ENCODE measurements at regions not wholly inside any gene's neighbourhood (a gene's known extent, or its start where the extent isn't known, plus 50 kb on each side); places are given as distances from the start of the nearest gene placed in this dataset.

GRCh38 chr6:92024110-92024509 is 1395.2 kb downstream of the EPHA7 start:
- TF ChIP-seq CTCF (IDR thresholded peaks at IDR 0.05; ENCODE audit: poor library complexity, severe bottlenecking): no peak
- no peak for TF ChIP-seq EZH2 (IDR thresholded peaks at IDR 0.05; ENCODE audit: borderline replicate concordance, insufficient read depth, low read length, poor library complexity, severe bottlenecking)
- TF ChIP-seq TAF1 (IDR thresholded peaks at IDR 0.05; ENCODE audit: low read depth): no peak
- TF ChIP-seq REST (IDR thresholded peaks at IDR 0.05; ENCODE audit: borderline replicate concordance): no peak
- TF ChIP-seq SMC3 (conservative IDR thresholded peaks at IDR 0.05; ENCODE audit: poor library complexity): no peak
- no peak for TF ChIP-seq POLR2AphosphoS5 (IDR thresholded peaks at IDR 0.05)
- no peak for TF ChIP-seq MXI1 (conservative IDR thresholded peaks at IDR 0.05; ENCODE audit: poor library complexity, severe bottlenecking)
- no peak for TF ChIP-seq EP300 (conservative IDR thresholded peaks at IDR 0.05; ENCODE audit: poor library complexity, severe bottlenecking)
- TF ChIP-seq RAD21 (conservative IDR thresholded peaks at IDR 0.05): no peak
